RKO (cell line): ENCODE measurements at regions not wholly inside any gene's neighbourhood (a gene's known extent, or its start where the extent isn't known, plus 50 kb on each side); places are given as distances from the start of the nearest gene placed in this dataset.

Experiments used
- DNase-seq: peaks from one replicate; pipeline ENCODE4 v3.0.0-alpha.2; 2016; ENCODE audit warnings: low spot score

DNA sequence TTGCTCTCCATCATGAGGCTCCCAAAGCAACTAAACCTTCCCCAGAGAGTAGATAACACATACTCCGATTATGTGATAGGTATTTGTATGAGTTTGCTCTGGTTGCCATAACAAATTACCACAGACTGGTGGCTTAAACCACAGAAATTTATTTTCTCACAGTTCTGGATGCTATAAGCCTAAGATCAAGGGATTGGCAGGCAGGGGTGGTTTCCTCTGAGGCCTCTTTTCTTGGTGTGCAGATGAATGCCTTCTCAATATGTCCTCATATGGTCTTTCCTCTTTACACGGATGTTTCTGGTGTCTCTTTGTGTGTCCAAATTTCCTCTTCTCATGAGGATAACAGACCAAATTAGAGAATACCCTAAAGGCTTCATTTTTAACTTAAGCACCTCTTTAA lies 285.8 kb upstream of the GRIP1 start:
- DNase-seq = no peak

DNA sequence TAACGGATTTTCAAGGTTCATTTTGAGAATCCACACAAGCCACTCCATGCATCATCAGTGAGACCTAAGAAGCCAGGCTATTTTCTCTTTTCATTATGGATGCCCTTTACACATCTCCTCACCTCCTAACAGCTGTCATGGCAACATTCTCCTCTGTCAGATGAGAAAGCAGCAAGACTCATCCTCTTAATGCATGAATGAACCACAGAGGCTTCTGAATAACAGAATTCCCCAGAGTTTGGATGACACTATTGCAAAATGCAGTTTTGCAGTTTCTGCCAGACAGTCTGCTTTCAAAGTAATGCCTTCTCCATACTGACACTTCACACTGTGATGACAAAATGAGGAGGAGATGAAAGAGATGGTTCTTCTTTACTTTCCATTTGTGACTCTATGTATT lies 286.7 kb upstream of the GRIP1 start:
- no peak for DNase-seq

DNA sequence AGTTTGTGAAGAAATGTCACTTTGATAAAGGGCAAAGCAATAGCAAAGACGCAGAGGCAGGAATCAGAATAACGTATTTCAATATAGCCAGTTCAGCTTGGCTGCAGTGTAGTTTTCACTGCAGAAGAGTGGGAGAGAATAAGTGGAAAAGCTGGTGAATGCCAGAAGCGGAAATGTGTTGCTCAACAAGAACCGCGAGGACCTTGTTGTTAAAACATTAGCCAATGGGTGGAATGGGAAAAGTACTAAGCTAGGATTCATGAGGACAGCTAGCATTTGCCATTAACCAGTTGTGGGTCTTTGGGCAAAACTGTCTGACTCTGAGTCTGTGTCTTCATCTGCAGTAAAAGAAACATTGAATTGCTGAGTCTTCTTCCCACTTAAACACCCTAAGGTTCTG lies 292.9 kb upstream of the GRIP1 start:
- DNase-seq = no peak

DNA sequence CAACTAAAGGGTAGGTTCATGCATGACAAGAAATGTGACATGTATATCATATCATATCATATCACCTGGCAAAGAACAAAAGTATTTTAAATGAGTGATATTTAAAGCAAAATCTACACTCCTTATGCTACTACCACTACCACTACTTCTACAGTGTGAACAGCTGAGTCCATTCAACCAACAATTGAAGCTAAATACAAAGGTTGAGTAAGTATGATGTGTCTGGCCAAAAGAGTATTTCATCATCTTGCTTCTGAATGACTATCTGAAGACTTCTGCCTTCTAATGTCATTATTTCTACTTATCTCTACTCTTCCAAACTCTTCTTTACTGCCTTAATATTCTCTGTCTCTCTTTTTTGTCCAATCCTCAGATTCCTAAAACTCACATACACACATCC lies 292.6 kb upstream of the CAND1 start:
- DNase-seq = no peak

DNA sequence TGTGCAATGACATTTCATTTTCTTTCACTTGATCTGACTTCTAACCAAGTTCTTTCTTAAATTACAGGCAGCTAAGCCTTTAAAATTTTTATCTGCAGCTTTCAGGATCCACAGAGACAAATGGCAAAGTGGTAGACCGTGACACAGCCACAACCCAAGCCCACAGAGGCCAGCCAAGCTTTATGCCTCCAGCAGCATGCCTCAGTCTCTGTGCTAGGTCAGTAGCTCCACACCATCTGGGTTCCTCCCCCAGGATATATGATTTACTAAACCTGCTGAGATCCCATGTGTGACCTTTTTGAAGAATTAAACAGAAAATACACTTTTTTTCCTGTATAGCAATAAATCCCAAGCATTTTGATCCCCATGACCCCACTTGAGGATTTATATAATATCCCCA lies 290.4 kb upstream of the CAND1 start:
- no peak for DNase-seq

DNA sequence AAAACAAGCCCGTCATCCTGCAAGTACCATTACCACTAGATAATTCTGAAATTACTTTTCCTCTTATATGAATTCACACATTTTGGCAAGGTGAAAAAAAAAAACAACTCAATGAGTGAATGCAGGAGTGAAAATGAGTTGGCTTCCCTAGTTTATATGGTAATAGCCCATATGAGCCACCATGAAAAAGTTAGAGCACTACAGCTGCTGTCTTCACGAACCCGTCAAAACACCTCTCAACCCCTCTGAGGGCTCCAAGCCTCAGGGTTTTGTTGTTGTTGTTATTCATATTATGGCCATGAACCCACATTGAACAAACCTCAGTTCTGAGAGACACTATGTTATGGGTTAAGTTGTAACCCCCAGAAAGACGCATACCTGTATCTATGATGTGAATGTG lies 289.9 kb upstream of the CAND1 start:
- DNase-seq = no peak

DNA sequence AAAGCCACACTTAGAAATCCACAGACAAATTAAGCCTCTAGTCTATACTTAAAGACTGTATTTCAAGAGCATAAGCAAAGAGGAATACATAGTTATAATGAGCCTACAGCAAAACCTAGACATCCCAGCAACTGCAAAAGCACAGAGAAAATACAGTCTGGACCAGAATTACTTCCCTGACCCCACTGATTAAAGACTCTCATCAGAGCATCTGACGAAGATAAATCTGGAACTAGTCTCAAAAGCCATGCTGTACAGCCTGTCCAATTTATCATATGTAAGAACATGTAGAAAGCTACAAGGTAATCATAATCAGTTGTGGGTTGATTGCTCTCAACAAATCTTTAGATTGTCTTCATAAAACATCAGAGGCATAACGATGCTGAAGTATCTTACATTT lies 285.1 kb upstream of the CAND1 start:
- DNase-seq = no peak

DNA sequence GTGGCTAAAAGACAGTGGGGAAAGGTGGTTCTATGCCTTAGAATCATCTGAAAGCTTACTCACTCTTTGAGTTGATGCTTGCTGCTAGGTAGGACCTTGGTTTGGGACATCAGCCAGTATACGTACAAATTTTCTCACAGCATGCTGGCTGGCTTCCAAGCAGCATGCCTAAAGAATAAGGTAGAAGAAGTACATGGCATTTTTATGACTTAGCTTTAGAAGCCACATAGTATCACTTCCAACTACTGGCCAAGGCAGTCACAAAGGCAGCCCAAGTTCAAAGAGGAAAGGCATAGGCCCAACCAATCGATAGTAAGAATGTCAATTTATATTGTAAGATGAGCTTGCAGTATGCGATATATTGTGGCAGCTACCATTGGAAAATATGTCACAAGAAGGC lies 284.2 kb upstream of the CAND1 start:
- no peak for DNase-seq

DNA sequence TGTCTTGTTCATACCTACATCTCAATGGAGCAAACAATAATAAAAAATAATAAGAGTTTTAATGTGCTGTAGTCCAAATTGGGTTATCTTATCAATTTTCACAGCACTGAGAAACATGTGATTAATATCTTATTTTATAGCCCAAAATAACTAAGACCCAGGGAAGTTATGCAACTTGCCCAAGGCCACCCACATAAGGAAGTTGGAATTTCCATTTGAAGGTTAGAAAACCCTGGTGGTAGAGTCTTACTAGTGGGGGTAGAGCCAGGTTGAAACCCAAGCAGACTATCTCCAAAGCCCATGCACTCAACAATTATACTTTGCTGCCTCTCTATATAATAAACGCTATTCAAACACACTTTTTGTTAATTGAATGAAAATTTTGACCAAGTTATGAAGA lies 270.0 kb upstream of the CAND1 start:
- DNase-seq = no peak

DNA sequence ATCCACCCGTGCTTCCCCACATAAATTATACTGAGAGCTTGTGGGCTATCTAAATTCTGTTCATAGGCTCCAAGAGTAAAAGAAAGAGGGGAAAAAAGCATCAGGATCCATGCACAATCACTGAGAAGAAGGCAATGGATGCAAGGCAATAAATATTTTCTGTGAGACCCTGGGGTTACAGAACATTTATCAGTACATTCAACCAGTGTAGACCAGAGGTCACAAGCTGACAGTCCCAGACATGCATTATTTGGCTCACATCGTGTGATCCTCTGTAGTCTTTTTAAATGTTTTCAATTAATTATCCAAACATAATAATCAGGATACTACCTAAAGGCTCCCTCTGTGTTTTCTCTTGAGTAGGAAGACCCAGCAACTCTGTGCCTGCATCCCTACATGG lies 267.9 kb upstream of the CAND1 start:
- no peak for DNase-seq

DNA sequence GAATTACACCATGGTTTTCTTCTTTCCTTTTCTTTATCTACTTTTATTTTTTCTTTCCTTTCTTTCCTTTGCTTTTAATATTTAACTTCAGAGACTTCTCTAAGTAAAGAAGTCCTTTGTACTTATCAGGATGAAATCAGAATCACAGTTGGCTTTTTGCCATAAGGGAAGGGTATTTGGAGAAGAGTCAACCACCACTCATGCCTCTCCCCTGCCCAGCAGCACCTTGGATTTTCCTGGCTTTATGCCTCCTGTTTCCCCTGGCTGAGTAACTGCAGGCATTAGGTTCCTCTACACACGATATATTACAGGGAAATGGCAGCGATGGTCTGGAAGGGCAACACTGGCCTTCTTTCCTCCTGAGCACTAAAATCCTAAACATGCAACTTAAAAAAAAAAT lies 266.4 kb upstream of the CAND1 start:
- DNase-seq = no peak

DNA sequence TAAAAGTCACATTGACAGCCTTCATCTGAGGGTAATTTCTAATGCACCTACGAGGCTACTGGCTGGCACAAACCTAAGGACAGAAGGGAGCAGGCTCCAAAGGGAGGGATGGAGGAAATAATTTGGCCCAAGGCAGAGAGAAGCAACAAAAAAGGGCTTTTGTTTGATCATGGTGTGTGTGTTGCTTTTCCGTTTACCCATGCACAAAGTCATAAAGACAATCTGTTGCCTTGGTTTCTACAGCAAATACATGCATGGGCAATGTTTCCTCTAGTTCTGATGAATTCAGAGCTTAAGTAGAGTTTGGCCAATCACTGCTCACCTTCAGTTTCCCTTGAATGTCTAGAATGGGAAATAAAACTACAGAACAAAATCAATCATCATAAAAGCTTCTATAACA lies 262.5 kb upstream of the CAND1 start:
- no peak for DNase-seq

DNA sequence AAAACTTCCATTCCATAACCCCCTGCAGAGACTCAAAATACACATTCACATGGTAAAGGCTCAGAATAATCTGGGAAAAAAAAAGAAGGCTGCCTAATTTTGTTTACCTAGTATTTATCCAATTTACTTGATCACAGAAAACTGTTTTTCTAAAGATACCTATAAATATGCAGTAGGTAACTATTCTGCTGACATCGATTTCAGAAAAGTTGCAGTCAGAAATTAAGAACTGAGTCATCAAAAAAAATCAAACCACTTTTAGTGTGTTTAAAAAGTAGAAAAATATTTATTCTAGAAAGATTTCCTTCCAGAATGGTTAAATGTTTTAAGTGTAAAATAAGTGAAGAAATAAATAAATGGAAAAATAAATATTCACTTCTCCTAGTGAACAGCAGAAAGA lies 254.5 kb upstream of the CAND1 start:
- no peak for DNase-seq

DNA sequence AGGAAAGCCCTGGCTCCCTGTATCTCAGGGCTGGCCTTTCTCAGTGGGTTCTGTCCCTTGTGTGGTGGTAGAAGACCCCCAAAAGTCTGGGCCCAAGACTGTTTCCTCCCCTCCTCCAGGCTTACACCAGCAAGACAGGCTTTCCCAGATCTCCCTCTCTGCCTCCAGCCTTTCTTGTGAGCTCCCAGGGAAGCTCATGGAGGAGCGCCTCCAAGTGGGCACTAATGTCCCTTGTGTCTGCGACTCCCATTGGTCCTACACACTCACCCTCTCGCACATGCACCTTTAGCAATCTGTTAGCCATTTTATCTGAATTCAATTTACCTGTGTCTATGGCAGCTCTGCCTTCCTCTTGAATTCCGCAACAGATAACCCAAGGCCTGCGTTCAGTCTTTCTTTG lies 251.1 kb upstream of the CAND1 start:
- no peak for DNase-seq

DNA sequence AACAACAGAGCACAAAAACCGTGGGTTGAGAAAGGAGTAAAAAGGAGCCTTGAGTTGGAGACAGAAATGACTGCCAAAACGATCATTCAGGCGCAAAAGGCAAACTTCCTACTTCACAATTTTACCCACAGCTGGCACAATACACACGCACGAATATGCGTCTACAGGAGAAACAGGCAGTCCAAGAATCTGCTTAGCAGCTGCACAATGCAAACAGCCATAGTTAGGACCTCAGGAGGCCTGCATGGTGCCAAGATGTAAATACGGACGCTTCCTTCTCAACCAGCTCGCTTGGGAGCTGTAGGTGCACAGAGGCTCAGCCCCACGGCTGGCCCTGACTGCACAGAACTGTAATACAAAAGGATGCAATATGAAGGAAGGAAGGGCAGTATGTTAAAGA lies 250.1 kb upstream of the CAND1 start:
- no peak for DNase-seq

DNA sequence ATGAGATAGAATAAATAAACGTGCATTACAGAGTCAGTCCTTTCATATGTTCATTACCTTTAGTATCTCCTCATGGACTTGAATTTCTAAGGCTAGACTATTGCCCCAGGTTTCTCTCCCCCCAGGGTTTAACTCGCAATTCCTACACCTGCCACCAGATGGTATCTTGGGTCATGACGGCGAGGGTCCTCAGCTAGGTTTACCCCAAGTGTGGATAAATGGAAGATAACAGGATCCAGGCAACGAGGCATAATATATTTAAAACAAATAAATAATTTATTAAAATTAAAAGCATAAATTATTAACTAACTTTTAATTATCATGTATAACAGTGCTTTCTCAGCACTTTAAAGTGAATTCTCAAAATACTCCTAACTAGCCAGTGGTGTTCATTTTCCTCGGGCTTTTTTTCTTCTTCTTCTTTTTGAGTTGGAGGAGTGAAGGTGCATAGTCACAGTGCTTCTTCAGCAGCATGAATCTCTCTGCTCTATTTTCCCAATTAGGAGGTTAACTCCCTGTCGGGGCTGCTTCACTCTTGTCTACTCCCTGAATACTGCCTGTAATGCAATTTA lies 243.5 kb upstream of the CAND1 start:
- peak; percentile 41 for DNase-seq

DNA sequence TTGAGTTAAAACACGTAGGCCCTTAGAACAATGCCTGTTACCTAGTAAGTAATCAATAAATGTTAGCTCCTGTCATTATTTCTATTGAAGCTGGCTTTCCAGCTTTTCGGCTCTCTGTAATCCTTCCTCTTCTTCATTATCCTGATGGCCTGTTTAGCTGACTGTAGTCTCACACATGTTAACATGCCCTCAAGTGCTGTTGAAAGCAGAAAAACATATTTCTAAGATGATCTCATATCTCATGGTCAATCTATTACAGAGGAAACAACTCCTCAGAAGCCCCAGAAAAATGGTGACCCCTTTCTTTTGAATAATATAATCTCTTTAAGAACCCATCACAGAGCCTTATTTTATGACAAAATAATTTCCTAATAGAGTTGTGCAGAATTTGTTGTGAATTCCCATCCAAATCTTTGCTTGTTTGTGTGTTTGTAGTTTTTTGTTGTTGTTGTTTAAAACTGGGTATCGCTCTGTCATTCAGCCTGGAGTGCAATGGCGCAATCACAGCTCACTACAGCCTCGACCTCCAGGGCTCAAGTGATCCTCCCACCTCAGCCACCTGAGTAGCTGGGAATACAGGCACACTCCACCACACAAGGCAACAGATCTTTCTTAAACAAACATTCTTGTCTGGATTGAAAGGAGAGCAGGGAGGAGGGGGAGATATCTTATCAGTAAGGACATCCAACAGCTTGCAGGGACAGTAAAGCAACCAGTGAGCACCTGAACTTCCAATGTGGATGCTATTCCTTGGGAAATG lies 242.5 kb upstream of the CAND1 start:
- DNase-seq = no peak

DNA sequence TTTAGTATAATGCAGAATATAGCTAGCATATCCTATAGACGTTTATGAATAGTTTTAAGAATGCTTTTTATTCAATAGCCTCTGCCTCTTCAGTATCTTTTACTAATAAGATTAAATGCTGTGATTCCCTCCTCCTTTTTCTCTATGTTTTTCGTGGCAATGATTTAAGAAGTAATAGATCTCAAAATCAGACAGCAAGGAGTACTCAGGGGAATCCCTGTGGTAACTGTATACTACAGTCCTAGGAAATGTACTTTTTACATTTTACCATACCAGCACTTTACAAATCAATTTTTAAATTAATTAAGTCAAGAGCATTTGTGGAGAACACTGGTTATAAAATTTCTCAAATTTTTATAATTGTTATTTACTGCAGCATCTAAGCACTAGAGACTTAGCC lies 240.6 kb upstream of the CAND1 start:
- DNase-seq = no peak

DNA sequence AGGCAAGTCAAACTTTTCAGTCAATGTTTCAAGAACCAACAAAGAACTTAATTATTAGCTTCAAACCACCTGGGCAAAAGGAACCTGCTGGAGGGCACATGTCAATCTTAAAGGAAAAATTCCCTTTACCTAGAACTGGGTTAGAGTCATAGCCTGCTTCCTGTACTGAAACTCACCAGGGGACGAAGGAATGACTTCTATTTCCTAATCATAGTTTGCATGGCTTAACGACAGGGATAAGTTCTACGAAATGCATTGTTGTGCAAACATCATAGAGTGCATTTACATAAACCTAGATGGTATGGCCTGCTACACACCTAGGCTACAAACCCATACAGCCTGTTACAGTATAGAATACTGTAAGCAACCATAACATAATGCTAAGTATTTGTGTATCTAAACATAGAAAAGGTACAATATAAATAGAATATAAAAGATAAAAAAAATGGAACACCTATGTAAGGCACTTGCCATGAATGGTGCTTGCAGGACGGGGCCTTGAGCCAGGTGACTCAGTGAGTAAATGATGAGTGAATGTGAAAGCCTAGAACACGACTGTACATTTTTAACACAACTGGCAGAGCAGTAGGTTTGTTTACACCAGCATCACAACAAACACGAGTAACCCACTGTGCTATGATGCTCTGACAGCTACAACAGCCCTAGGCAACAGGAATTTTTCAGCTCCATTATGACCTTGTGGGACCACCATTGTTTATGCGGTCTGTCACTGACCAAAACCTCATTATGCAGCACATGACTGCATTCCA lies 234.9 kb upstream of the CAND1 start:
- peak; percentile 28 for DNase-seq

DNA sequence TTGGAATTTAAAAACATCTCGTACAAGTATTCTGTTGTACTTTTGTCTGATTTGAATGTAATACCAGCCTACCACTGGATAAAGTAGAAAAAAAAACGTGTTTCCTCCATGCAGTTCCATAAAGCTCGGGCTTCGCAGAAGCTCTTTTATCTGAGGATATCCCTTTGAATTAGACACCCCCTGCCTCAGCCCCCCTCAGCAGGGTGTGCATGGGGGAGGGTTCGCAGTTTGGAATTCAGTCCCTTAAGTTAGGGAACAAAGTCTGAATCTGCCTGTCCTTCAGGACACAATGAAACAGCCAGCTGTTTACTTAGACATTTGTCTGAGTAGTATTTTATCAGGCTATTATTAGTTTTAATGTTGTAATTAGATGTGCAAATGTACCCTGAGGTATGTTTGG lies 234.0 kb upstream of the CAND1 start:
- DNase-seq = no peak

DNA sequence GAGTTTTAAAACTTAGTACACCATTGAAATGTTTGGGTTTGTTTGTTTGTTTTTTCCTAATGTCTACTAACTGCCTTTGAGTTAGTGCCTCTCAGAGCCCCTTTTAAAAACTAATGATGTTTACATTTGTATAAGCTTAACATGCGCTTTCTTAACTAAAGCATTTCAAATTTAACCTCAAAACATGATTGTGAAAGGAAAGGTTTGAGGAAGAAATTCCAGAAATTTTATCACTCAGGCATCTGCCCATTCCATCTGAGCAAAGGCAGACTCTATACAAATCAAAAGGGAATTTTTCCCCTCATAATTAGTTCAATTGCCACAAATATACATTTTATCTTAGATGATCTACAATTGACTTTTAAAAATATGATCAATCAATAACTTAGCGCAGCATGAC lies 230.7 kb upstream of the CAND1 start:
- DNase-seq = no peak

DNA sequence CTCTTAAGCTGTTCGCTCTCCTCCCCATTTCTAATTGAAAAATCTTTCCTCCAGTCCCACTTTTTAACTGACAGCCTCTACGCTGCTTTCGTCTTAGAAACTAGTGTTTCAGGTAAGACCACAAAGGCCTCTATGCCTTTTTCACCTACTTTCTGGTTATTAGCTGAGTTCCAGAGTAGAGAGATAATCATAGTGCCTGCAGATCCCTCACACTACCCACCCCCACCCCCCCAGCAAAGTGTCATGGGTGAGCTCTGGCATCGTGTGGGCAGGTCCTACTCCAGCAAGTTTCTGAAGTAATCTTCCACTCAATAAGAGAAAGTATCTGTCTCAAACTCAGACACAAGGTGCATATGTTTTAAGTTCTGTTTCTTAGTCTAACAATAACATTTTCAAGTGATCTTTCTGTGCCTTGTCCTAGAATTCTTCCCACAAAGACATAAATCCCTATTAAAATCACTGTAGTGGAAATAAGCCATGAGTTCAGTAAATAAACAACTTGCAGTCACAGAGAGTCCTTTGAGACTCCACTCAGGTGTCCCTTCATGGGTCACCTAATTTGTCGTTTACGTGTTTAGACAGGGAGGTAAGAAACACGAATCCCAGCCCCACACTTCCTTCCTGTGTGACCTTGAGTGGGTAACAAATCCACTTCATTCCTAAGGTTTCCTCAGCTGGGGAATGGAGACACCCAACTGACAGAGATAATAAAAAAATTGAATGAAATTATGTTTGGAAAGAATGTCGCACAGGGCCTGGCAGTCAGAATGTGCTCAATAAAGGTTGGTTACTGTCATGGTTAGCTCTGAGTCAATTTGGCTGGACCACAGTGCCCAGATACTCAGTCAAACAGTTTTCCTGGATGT lies 228.9 kb upstream of the CAND1 start:
- no peak for DNase-seq

DNA sequence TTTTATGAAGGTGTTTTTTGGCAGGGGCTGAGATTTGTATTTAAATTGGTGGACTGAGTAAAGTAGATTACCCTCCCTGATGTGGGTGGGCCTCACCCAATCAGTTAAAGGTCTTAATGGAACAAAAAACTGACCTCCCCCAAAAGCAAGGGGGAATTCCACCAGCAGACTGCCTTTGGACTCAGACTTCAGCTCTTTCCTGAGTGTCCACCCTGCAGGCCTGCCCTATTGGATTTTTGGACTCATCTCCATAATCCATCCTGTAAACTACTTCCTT lies 228.4 kb upstream of the CAND1 start:
- DNase-seq = no peak
